ENCODE measurements at regions not wholly inside any gene's neighbourhood (a gene's known extent, or its start where the extent isn't known, plus 50 kb on each side); places are given as distances from the start of the nearest gene placed in this dataset.

DNA sequence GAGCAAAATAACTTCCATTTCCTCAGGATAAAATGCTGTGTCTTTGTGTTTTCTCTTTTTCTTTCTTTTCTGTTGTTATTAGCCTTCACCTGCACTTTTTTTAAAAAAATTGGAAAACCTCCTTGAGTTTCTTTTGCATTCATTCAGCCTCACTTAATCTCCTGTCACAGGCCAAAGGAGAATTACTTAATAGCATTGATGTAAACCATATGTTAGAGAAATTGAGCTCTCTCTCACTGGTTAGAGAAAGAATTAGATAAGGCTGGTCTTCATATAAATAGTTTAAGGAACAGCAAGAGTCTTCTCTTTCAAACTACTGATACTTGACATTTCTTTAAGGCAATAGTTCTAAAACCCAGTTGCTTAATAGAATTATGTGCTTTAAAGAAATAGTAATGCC is 564.2 kb downstream of the TFAP2B start:
- DNase-seq, result no peak

- no peak for DNase-seq
Measured at GRCh38 chr6:51384736-51385135, 566.1 kb downstream of the TFAP2B start.

DNA sequence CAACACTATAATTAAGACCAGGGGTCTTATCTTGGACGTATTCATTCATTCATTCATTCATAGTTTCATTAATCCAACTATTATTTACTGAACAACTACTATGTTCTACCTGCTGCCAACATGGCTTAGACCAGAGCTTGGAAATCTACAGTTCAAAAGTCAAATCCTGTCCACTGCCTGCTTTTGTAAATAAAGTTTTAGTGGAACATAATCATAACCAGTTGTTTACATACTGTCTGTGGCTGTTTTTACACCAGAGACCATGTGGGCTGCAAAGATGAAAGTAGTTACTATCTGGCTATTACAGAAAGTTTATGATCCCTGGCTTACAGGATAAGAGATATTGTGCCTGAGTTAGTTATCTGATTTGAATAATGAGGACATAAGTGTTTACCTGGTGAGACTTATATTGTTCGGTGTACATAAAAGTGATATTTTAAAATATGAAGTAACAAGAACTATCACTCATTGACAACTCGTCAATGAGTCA is 567.7 kb downstream of the TFAP2B start:
- no peak for DNase-seq

DNA sequence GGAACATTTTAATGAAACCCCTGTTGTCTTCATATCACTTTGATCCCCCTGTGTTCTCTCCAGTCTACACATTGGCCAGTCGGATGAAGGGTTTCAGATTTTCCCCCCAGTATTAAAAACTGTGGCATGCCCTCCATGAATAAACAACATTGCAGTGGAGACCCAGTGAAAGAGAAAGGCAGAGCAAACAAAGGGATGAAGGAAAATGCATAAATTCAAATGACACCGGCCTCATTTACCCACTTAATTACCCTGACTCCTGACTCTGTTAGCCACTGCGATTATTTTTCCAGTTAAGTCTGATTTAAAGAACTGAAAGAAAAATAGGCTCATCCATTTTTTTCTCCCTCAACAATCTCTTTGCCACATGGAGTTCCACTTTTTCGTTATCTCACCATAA is 569.2 kb downstream of the TFAP2B start:
- DNase-seq, result no peak

- DNase-seq, result no peak
Measured at GRCh38 chr6:51394061-51394460, 575.4 kb downstream of the TFAP2B start.

- no peak for DNase-seq
Measured at GRCh38 chr6:51396583-51396982, 577.9 kb downstream of the TFAP2B start.

GRCh38 chr6:51398064-51398705 is 579.5 kb downstream of the TFAP2B start:
- peak in 1 of 56 donors; percentile 39 for DNase-seq

DNA sequence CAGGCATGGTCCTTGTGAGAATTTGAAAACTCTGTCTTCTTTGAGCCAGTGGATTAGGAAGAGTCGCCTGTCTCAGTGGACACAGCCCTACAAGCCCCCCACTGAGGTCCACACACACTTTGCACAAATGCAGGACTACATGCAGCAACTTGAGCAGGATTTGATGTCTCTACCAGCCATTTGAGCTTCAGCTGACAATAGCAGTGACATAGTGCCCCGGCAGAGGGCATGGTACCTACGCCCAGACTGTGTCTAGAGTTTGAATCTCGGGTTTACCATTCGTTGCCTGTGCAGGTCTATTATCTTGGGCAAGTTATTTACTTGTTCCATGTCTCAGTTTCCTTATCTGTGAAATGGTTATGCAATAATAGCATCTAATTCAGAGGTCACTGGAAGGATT is 580.1 kb downstream of the TFAP2B start:
- DNase-seq, result no peak

GRCh38 chr6:51410453-51410852 is 591.8 kb downstream of the TFAP2B start:
- DNase-seq, result no peak

DNA sequence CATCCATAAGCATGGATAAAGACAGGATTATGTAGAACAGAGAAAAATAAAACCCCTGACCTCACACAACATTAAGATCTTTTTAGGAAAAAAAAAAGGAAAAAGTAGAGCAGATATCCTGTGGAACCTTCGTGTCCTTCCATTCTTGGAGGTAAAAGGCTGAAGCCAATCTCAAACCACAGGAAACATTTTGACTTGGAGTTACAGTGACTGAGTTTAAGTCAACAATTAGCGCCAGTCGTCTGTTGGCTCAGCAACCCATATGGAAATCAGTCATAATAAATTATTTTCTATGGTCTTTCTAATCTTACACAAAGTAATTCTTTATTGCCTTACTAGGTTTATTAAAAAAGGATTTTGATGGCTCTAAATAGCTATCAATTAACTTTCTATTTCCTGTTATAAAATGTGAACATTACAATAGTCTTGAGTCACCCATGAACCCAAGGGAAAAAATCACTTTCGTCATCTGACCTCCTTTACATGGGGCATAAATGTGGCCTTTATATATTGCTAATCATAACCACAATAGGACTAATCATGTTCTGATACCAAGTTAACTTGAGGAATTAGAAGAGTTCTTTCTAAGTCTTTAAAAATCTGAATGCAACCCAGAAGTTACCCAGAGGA is 592.9 kb downstream of the TFAP2B start:
- DNase-seq, result no peak

GRCh38 chr6:51414361-51414760 is 595.7 kb downstream of the TFAP2B start:
- DNase-seq, result no peak

DNA sequence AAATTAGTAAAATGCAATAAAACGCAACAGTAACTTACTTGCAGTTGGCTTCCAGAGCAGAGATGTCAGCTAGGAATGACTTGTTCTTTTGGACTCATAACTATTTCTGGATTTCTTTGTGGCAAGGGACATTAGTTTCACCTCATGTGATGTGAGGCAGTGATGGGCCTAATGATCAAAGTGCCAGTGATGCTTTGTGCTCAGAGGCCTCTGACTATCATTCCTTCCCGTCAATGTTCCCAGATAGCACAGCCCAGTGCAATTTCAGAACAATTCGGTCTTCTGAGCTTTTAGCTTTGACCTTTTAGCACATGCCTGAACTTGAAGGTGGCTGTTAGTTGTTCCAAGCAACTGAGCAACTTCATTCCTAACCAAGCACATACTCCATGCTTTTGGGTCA is 596.8 kb downstream of the TFAP2B start:
- no peak for DNase-seq

DNA sequence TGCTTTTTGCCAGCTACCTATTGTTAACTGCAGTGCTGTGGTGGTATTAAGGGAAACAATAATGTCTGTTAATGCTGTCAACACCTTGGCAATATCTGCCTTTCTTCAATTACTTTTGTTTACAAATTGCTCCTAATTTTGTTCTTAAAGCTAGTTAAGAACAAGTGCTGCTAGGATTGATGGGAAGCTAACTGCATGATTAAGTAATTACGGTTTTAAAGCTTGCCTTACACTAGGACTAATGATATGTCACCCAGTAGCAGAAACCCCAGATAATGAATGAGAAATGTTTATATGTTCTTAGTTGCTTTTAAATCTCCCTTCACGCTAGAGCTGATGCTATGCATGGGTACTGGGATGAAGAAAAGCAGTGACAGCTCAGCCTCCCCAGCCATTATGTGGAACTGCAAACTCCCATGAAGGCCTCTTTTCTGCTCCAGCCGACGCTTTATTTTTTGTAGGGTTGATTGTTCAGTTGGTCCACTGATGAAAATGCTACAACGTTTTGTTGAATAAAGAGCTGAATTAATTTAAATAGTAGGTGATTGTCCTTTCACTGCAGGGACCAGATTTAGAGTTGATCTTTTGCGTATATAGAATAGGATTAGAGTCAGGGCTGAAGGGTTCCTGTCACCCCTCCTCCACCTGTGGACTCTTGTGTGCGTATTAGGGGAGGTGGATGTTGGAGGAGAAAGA is 610.5 kb downstream of the TFAP2B start:
- no peak for DNase-seq

GRCh38 chr6:51430589-51430988 is 611.9 kb downstream of the TFAP2B start:
- no peak for DNase-seq

DNA sequence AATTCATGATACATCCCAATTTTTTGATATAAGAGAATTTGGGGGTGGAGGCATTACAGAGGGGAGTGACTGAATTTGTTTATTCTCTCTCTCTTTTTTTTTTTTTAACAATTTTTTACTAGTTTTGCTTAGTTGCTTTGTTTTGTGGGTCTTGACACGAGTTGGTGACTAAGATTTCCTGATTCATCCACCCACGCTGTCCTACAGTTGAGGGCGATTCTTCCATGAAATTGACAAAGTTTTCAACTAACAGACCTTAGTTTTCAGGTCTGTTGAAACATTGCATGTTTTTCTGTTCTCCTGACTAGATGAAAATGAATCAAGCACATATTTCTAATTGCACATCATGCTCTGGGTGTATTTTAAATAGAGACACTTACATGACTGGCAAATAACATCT is 613.8 kb downstream of the TFAP2B start:
- DNase-seq, result no peak

- DNase-seq, result no peak
Measured at GRCh38 chr6:51450248-51450957, 631.7 kb downstream of the TFAP2B start.

DNA sequence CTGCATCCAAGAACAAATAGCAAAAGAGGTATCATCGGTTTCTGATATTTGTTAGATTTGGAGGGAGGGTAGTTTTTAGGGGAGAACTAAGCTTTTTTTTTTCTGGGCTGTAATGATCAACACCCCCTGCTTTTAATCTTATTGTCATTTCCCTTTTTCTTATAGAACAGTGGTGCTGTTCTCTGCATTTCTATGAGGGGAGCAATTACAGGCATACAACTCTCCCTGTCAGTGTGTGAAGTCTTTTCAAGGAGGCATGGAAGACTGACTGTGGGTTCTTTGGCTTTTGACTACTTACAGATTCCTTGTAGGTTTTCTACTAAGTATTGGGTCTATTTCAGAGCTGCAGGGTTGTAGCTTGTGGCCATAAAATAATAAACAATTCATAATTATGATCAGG is 632.3 kb downstream of the TFAP2B start:
- DNase-seq, result no peak

- no peak for DNase-seq
Measured at GRCh38 chr6:51456282-51456681, 631.1 kb downstream of the PKHD1 start.

DNA sequence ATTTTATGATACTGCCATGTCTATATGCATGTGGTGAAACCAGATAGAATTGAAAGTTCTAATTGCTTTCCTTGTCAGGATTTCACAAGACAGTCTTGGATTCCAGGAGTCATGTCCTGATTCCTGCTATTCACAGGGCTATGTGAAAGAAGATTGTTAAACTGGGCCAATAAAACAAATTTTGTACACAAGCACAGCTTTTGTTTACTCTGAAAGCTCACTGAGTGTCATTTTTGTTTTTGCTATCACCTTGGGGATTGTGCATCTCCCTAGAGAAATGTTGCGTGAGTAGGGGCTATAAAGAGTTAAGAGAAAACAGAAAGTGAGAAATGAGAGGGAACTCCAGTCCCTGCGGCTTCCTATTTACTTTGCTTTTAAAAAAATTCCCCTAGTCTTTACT is 627.5 kb downstream of the PKHD1 start:
- DNase-seq, result no peak

GRCh38 chr6:51462896-51463295 is 624.5 kb downstream of the PKHD1 start:
- no peak for DNase-seq

DNA sequence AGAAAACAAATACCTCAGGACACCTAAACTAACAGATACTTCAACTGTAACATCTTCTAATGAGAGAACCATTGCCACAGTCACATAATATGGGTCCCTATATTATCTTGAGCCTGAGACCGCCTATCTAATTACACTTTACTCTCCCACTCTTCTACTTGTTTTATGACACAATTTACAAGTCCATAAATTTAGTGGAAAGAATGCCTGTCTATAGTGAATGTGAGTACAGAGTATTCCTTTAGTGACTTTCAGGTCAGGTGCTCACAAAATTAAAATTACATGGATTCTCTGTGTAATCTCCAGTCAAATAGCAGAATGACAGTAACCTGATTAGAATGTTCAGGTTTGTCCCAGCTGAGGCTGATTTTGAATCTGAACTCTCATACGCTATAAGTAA is 624.1 kb downstream of the PKHD1 start:
- no peak for DNase-seq

DNA sequence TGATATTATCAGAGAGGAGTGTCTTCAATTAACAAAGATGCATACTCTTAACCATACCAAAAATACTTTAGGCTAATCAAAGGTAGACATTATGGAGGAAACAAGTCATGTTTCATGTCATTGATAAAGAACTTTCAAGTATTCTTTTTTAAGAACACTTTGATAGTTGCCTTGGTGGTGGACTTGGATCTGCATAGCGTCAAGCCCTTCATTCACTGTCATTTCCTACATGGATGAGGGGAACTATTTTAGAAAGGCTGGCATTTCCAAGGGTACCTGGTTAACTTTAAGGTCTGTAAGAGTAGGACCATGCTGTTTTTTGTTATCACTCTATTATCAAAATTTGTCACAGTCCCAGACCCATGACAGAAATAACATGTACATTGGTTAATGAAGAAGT is 622.5 kb downstream of the PKHD1 start:
- no peak for DNase-seq
